ENCODE measurements at regions not wholly inside any gene's neighbourhood (a gene's known extent, or its start where the extent isn't known, plus 50 kb on each side); places are given as distances from the start of the nearest gene placed in this dataset.

- DNase-seq (ENCODE audit: low read depth, low spot score), result no peak
- in situ Hi-C loops (cut with HindIII; ENCODE audit: low pct_unique_long_range_greater_than_20kb, low sequenced_read_pairs), result no loop called here
These were observed 99.7 kb upstream of the CTDP1 start for GRCh38 chr18:79579807-79580497.

GRCh38 chr18:79580498-79581171 is 99.0 kb upstream of the CTDP1 start:
- in situ Hi-C loops (cut with HindIII; ENCODE audit: low pct_unique_long_range_greater_than_20kb, low sequenced_read_pairs), result no loop called here
- no peak for DNase-seq (ENCODE audit: low read depth, low spot score)

- DNase-seq (ENCODE audit: low read depth, low spot score), result no peak
- in situ Hi-C loops (cut with HindIII; ENCODE audit: low pct_unique_long_range_greater_than_20kb, low sequenced_read_pairs), result no loop called here
These were observed 98.2 kb upstream of the CTDP1 start for GRCh38 chr18:79581406-79581805.

- in situ Hi-C loops (cut with HindIII; ENCODE audit: low pct_unique_long_range_greater_than_20kb, low sequenced_read_pairs), result no loop called here
- no peak for DNase-seq (ENCODE audit: low read depth, low spot score)
These were observed 97.7 kb upstream of the CTDP1 start for GRCh38 chr18:79581911-79582310.

GRCh38 chr18:79582978-79583377 is 96.6 kb upstream of the CTDP1 start:
- DNase-seq (ENCODE audit: low read depth, low spot score), result no peak
- in situ Hi-C loops (cut with HindIII; ENCODE audit: low pct_unique_long_range_greater_than_20kb, low sequenced_read_pairs), result no loop called here

- in situ Hi-C loops (cut with HindIII; ENCODE audit: low pct_unique_long_range_greater_than_20kb, low sequenced_read_pairs), result no loop called here
- no peak for DNase-seq (ENCODE audit: low read depth, low spot score)
These were observed 96.2 kb upstream of the CTDP1 start for GRCh38 chr18:79583426-79583825.

- no peak for DNase-seq (ENCODE audit: low read depth, low spot score)
- in situ Hi-C loops (cut with HindIII; ENCODE audit: low pct_unique_long_range_greater_than_20kb, low sequenced_read_pairs), result no loop called here
These were observed 95.6 kb upstream of the CTDP1 start for GRCh38 chr18:79583984-79584401.

- in situ Hi-C loops (cut with HindIII; ENCODE audit: low pct_unique_long_range_greater_than_20kb, low sequenced_read_pairs), result no loop called here
- DNase-seq (ENCODE audit: low read depth, low spot score), result no peak
These were observed 94.9 kb upstream of the CTDP1 start for GRCh38 chr18:79584491-79585394.

- no peak for DNase-seq (ENCODE audit: low read depth, low spot score)
These were observed 93.9 kb upstream of the CTDP1 start for GRCh38 chr18:79585395-79586370.

GRCh38 chr18:79586436-79587225 is 93.0 kb upstream of the CTDP1 start:
- no peak for DNase-seq (ENCODE audit: low read depth, low spot score)
- in situ Hi-C loops (cut with HindIII; ENCODE audit: low pct_unique_long_range_greater_than_20kb, low sequenced_read_pairs), result no loop called here

More at GRCh38 chr18:79585395-79586370, 93.9 kb upstream of the CTDP1 start:
- in situ Hi-C loops (cut with HindIII; ENCODE audit: low pct_unique_long_range_greater_than_20kb, low sequenced_read_pairs), result no loop called here

GRCh38 chr18:79587226-79587741 is 92.3 kb upstream of the CTDP1 start:
- in situ Hi-C loops (cut with HindIII; ENCODE audit: low pct_unique_long_range_greater_than_20kb, low sequenced_read_pairs), result no loop called here
- DNase-seq (ENCODE audit: low read depth, low spot score), result no peak

GRCh38 chr18:79587779-79588635 is 91.6 kb upstream of the CTDP1 start:
- no peak for DNase-seq (ENCODE audit: low read depth, low spot score)
- in situ Hi-C loops (cut with HindIII; ENCODE audit: low pct_unique_long_range_greater_than_20kb, low sequenced_read_pairs), result no loop called here

- in situ Hi-C loops (cut with HindIII; ENCODE audit: low pct_unique_long_range_greater_than_20kb, low sequenced_read_pairs), result no loop called here
- no peak for DNase-seq (ENCODE audit: low read depth, low spot score)
These were observed 90.7 kb upstream of the CTDP1 start for GRCh38 chr18:79588636-79589481.

- in situ Hi-C loops (cut with HindIII; ENCODE audit: low pct_unique_long_range_greater_than_20kb, low sequenced_read_pairs), result no loop called here
- DNase-seq (ENCODE audit: low read depth, low spot score), result no peak
These were observed 90.0 kb upstream of the CTDP1 start for GRCh38 chr18:79589601-79590091.

All from SK-MEL-5 (cell line).